A673 (cell line): ENCODE measurements at regions not wholly inside any gene's neighbourhood (a gene's known extent, or its start where the extent isn't known, plus 50 kb on each side); places are given as distances from the start of the nearest gene placed in this dataset.

Source experiments
- BruUV-seq: library from RNA; stranded (reverse); fragments of 400-500 nt; replicated peaks from 2 replicates; lab custom pipeline; 2021; lab: Mats Ljungman, UMichigan
- CTCF ChIA-PET: fragments of 300-600 bp; sonication (Branson Sonifier 250); formaldehyde crosslinking; loops from one replicate; lab custom pipeline; 2022; ENCODE audit warnings: antibody characterized with exemption; lab: Charles Lee
- POLR2A ChIA-PET: fragments of 300-600 bp; sonication (Branson Sonifier 250); formaldehyde crosslinking; loops from one replicate; lab custom pipeline; 2022; ENCODE audit warnings: antibody characterized with exemption; ENCODE audit not compliant: low non-redundant PET; lab: Charles Lee
- DNase-seq: peaks from one replicate; pipeline ENCODE4 v3.0.0-alpha.2; 2015; ENCODE audit warnings: low spot score
- H3K27ac ChIP-seq: fragments of 200-600 bp; sonication (generic); 2 replicates; pipeline ENCODE4 v1.5.1; 2016; ENCODE audit warnings: mixed run types, low read depth, mild to moderate bottlenecking, mixed read lengths, antibody characterized with exemption, low read length; ENCODE audit not compliant: poor library complexity, severe bottlenecking
- H3K27me3 ChIP-seq: fragments of 200-600 bp; sonication (generic); replicated peaks from 2 replicates; pipeline ENCODE4 v1.6.1; 2017; ENCODE audit warnings: mixed run types, low read depth, mild to moderate bottlenecking, mixed read lengths, antibody characterized with exemption, low read length; ENCODE audit not compliant: insufficient read depth, poor library complexity
- H3K36me3 ChIP-seq: fragments of 200-600 bp; sonication (generic); 2 replicates; pipeline ENCODE4 v1.6.1; 2016; ENCODE audit warnings: mixed run types, mild to moderate bottlenecking, mixed read lengths, antibody characterized with exemption, low read length; ENCODE audit not compliant: insufficient read depth, poor library complexity, severe bottlenecking
- H3K4me1 ChIP-seq: fragments of 200-600 bp; sonication (generic); 2 replicates; pipeline ENCODE4 v1.6.1; 2017; ENCODE audit warnings: mixed run types, mild to moderate bottlenecking, mixed read lengths, antibody characterized with exemption, low read length; ENCODE audit not compliant: insufficient read depth, poor library complexity, severe bottlenecking
- H3K4me3 ChIP-seq: fragments of 200-600 bp; sonication (generic); 2 replicates; pipeline ENCODE4 v1.5.1; 2016; ENCODE audit warnings: low read depth, mixed run types, mild to moderate bottlenecking, mixed read lengths, low read length; ENCODE audit not compliant: poor library complexity, severe bottlenecking
- H3K9me3 ChIP-seq: fragments of 200-600 bp; sonication (generic); 2 replicates; pipeline ENCODE4 v1.6.1; 2016; ENCODE audit warnings: mixed run types, low read depth, mild to moderate bottlenecking, mixed read lengths, antibody characterized with exemption, low read length; ENCODE audit not compliant: poor library complexity, severe bottlenecking
- CTCF ChIP-seq: fragments of 300-800, 200-600 bp; sonication (generic); conservative IDR thresholded peaks from 2 replicates; pipeline ENCODE4 v1.5.1; 2017; ENCODE audit warnings: low read depth, mild to moderate bottlenecking, antibody characterized with exemption, low read length, moderate library complexity, mixed read lengths
- EZH2 ChIP-seq: fragments of 200-600 bp; sonication (generic); IDR thresholded peaks from 2 replicates; pipeline ENCODE4 v1.6.1; 2017; ENCODE audit warnings: borderline replicate concordance, low read depth, mild to moderate bottlenecking, mixed read lengths, antibody characterized with exemption, low read length; ENCODE audit not compliant: poor library complexity, severe bottlenecking
- intact Hi-C: fragments of 100-400 bp; cut with micrococcal nuclease; formaldehyde crosslinking; loops from one replicate; pipeline ENCODE4 v1.10.0; 2022; ENCODE audit not compliant: unreplicated experiment

- ChIA-PET CTCF (no interaction called here), POLR2A (no interaction called here)
- BruUV-seq, result no TSS peak
- H3K36me3 ChIP-seq, result no peaks in the 10 kb centered on the region
- H3K4me1 ChIP-seq, result no peaks in the 10 kb centered on the region
- no peak overlapping the region for H3K4me3 ChIP-seq
- H3K9me3 ChIP-seq, result no peaks in the 10 kb centered on the region
- peaks cover 12% of the 10 kb centered on the region for H3K27me3 ChIP-seq
- DNase-seq, result no peak
- TF ChIP-seq CTCF (no peak), EZH2 (no peak)
- H3K27ac ChIP-seq, result no peak overlapping the region
- intact Hi-C loops, result no loop called here
Observed at GRCh38 chr1:5460974-5461373, 531.3 kb downstream of the NPHP4 start.

- ChIA-PET CTCF (no interaction called here), POLR2A (no interaction called here)
- Histone ChIP-seq H3K27me3 (peaks cover 12% of the 10 kb centered on the region), H3K4me1 (no peaks in the 10 kb centered on the region), H3K36me3 (no peaks in the 10 kb centered on the region), H3K4me3 (no peak overlapping the region), H3K27ac (no peak overlapping the region), H3K9me3 (no peaks in the 10 kb centered on the region)
- no TSS peak for BruUV-seq
- intact Hi-C loops, result no loop called here
- DNase-seq, result no peak
- no peak for TF ChIP-seq EZH2
- TF ChIP-seq CTCF, result no peak
Observed at GRCh38 chr1:5459839-5460610, 532.2 kb downstream of the NPHP4 start.

GRCh38 chr1:5458248-5458647, 534.0 kb downstream of the NPHP4 start:
- intact Hi-C loops, result no loop called here
- H3K27me3 ChIP-seq, result peaks cover 24% of the 10 kb centered on the region
- no TSS peak for BruUV-seq
- no peaks in the 10 kb centered on the region for H3K9me3 ChIP-seq
- ChIA-PET POLR2A (no interaction called here), CTCF (no interaction called here)
- no peak for DNase-seq
- TF ChIP-seq EZH2, result no peak
- no peak for TF ChIP-seq CTCF
- H3K36me3 ChIP-seq, result no peaks in the 10 kb centered on the region
- H3K4me1 ChIP-seq, result no peaks in the 10 kb centered on the region
- no peak overlapping the region for H3K27ac ChIP-seq
- H3K4me3 ChIP-seq, result no peak overlapping the region
